ENCODE measurements at regions not wholly inside any gene's neighbourhood (a gene's known extent, or its start where the extent isn't known, plus 50 kb on each side); places are given as distances from the start of the nearest gene placed in this dataset.
"Not testable (repeated sequence)": the region's sequence is repeated elsewhere in the genome, so short reads cannot be mapped to it uniquely, and the experiment has no call there.

GRCh38 chr10:37566332-37566731, 291.1 kb downstream of the ZNF248 start:
- DNase-seq, result no peak

- DNase-seq, result no peak
Measured at GRCh38 chr10:37563715-37564108, 293.7 kb downstream of the ZNF248 start.

DNA sequence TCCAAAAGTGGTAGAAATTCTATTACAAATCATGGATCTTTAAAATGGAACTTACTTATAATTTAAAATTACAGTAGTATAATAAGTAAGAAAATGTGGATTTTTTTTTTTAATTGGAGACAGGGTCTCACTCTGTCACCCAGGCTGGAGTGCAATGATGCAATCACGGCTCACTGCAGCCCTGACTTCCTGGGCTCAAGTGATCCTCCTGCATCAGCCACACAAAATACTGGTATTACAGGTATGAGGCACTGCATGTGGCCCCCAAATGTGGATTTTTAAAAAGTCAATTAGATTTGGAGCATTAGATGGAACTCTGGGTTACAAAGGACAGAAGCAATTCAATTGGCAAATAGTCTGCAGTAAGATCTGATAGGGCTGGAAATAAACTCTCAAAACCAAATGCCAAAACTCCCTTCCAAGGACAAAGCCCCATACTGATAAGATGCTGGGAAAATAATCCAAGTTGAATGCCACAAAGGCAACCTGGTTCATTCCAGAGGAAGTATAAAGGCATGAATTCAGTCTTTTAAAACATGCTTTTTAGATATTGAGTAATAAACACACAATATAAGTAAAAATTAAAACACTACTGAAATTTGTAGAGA, 294.2 kb downstream of the ZNF248 start:
- DNase-seq, result no peak

DNA sequence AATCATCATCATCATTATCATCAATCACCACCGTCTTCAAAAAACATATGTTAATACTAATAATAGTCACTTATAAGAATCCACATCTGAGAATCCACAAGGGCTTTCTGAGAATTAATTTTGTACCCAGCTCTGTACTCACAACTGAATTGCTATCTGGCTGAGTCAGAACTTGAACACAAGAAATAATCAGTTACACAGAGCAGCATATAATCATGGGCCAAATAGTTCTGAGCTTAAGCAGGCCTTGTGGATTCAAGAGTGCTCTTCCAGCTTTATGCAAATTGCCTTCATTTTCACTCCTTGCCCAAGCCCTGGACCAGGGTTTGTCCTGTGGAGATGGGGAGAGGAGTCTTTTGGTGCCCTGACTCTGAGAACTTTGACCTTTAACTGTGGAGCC, 304.5 kb downstream of the ZNF248 start:
- DNase-seq, result no peak

DNA sequence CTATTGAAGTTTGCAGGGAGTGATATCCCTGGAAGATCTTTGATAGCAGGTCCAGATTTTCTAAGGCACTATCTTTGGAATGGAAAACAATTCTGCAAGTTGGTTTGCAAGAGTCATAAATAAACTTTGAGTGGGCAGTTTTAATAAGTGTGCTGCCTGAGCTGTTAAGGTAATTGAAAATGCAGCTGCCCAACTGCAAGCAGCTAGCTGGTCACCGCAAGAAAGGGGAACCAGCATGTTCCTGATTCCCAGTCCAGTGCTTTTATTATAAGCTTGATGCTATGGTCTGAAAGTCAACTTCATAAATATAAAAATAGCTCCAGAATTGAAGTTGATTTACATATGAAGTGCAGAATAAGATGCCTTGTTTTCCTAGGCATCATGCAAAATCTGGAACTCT, 308.4 kb downstream of the ZNF248 start:
- no peak for DNase-seq

GRCh38 chr10:37535459-37536246, 321.8 kb downstream of the ZNF248 start:
- no peak for DNase-seq

DNA sequence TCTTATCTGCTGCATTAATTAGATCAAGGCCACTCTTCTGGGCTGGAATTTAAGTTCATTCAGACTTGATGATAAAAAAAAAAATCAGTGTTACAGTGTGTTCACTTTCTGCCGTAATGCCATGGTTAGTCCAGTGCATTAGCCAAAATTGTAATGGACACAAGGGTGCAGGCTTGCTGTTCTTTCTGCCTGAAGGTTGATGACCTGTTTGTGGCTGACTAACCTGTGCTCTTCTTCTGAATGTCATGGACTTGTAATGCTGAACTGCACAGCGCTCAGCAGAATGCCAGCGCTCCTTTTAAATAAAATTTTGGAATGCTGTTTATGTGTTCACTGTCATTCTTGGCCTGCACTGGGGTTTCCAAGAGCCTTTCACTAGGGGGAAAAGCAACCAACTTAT, 323.2 kb downstream of the ZNF248 start:
- no peak for DNase-seq

- peak; percentile 1 for DNase-seq
Measured at GRCh38 chr10:37525410-37525809, 332.0 kb downstream of the ZNF248 start.

GRCh38 chr10:37520488-37520887, 336.9 kb downstream of the ZNF248 start:
- no peak for DNase-seq

- DNase-seq, result not testable (repeated sequence)
Measured at GRCh38 chr10:37510520-37510919, 346.9 kb downstream of the ZNF248 start.

DNA sequence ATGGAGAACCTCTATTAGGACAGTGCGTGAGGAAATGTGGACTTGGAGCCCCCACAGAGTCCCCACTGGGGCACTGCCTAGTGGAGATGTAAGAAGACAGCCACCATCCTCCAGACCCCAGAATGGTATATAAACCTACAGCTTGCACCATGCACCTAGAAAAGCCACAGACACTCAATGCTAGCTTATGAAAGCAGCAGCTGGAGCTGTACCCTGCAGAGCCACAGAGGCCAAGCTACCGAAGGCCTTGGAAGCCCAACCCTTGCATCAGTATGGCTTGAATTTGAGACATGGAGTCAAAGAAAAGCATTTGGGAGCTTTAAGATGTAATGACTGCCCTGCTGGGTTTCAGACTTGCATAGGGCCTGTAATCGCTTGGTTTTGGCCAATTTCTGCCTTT, 361.3 kb downstream of the ZNF248 start:
- no peak for DNase-seq

- DNase-seq, result no peak
Measured at GRCh38 chr10:37495415-37495814, 362.0 kb downstream of the ZNF248 start.

DNA sequence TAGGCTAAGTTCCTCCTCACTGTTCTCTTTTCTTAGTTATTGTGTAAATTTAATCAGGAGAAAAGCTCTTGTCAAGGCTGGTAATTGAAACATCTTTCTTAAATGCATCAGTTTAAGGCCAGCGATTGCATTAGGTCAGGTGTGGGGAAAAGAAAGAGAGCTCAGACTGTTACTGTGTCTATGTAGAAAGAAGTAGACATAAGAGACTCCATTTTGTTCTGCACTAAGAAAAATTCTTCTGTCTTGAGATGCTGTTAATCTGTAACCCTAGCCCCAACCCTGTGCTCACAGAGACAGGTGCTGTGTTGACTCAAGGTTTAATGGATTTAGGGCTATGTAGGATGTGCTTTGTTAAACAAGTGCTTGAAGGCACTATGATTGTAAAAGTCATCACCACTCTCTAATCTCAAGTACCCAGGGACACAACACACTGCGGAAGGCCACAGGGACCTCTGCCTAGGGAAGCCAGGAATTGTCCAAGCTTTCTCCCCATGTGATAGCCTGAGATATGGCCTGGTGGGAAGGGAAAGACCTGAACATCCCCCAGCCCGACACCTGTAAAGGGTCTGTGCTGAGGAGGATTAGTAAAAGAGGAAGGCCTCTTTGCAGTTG, 364.1 kb downstream of the ZNF248 start:
- DNase-seq, result not testable (repeated sequence)

DNA sequence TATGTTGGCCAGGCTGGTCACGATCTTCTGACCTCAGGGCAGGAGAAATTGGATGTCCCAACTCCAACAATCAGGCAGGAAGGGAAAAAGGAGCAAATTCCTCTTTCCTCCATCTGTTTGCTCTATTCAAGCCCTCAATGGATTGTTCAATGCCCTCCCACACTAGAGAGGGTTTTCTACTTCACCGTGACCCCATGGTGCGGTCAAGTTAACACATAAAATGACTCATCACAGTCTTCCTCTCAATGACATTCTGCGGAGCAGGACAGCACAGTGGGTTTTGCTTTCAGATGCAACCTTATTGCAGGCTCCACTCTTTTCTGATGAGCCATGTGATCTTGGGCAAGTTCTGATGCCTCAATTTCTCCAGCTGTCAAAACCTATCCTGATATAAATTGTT, 364.9 kb downstream of the ANKRD30A start:
- no peak for DNase-seq

DNA sequence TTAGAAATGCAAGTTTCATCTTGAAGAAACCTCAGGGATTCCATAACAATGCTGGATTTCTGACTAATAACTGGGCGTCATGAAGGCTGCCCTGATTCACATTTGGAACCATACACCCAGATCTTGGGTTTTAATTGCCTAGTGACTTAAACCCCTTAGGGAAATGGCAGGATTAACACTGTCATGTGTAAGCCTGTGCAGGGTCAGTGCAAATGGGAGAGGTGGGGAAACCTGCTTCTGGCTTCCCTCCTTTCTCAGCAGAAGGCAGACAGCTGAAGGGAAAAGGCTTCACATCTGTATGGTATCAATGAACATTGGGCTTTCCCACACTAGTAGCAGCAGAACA, 364.2 kb downstream of the ANKRD30A start:
- no peak for DNase-seq

DNA sequence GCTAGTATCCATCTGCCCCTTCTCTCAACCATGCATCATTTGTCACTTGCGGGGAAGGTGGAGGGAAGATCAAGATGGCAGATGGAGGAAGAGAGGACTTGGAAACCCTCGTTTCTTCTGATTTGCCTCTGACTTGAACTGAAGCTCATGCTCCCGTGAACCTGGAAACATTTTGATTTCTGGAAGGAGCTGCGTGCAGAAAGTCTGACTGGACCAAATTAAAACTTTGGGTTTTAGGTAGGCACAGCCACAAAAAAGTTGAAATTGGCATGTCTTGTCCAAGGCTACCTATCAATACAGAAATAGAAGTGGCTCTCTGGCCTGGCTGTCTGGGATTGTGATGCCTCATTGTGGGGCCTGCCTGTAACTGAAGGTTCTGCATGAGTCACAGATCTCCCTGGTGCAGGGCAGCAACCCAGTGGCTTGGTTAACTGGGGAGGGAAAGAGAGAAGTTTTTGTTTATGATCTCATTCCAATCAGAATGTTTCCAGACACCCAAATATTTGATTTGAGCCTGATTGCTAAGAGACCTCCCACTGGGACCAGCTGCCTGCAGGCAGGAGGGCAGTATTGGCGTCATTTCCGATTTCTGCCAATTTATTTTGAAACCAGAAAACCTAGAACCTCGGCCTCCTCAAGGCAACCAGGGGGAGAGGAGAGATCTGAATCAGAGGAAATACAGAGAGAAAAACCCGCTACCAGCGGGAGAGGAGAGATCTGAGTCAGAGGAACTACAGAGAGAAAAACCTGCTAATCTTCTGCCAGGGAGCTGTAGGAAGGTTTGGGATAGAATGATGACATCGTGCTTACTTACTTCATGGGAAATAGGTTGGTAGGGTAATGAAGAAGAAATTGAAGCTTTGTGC, 363.6 kb downstream of the ANKRD30A start:
- no peak for DNase-seq

- DNase-seq, result not testable (repeated sequence)
Measured at GRCh38 chr10:37480596-37480995, 355.2 kb downstream of the ANKRD30A start.

GRCh38 chr10:37479469-37479868, 354.1 kb downstream of the ANKRD30A start:
- DNase-seq, result no peak

- DNase-seq, result no peak
Measured at GRCh38 chr10:37478381-37478780, 353.0 kb downstream of the ANKRD30A start.

DNA sequence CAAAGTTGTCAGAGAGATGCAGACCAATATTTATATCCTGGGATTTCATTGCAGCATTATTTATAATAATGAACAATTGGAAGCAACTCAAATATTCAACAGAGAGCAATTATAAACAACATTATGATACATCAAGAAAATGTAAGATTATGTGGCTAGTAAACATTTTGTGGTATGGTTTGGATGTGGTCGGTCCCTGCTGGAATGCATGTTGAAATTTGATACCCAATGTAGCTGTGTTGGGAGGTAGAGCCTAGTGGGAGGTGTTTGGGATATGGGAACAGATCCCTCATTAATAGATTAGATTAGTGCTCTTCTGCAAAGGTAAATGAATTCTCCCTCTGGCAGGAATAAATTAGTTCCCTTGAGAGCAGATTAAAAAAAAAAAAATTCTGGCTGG, 350.9 kb downstream of the ANKRD30A start:
- no peak for DNase-seq

DNA sequence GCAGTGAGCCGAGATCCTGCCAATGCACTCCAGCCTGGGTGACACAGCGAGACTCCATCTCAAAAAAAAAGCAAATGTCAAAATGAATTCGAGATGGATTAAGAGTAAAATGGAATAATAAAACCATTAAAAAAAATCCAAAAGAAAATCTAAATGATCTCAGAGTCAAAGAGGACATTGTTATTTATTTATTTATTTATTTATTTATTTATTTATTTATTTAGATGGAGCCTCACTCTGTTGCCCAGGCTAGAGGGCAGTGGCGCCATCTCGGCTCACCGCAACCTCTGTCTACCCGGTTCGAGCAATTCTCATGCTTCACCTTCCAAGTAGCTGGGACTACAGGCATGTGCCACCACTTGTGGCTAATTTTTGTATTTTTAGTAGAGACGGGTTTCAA, 349.2 kb downstream of the ANKRD30A start:
- no peak for DNase-seq

- no peak for DNase-seq
Measured at GRCh38 chr10:37473906-37474305, 348.5 kb downstream of the ANKRD30A start.

DNA sequence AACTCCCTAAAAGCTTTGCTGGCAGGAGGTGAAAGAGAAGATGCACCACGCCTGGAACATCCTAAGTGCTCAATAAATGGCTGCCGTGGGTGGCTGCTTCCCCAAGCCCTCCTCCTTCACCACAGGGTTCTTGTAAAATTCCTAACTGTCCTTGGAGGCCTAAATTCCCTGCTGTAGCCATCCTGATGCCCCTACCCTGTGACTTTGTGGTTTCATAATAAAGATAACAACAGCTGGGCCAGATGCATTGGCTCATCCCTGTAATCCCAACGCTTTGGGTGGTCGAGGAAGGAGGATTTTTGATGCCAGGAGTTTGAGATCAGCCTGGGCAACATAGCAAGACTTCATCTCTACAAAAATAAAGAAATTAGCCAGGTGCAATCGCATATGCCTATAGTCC, 341.8 kb downstream of the ANKRD30A start:
- DNase-seq, result no peak

All from KG1 (cell line).